ENCODE measurements at regions not wholly inside any gene's neighbourhood (a gene's known extent, or its start where the extent isn't known, plus 50 kb on each side); places are given as distances from the start of the nearest gene placed in this dataset.

DNA sequence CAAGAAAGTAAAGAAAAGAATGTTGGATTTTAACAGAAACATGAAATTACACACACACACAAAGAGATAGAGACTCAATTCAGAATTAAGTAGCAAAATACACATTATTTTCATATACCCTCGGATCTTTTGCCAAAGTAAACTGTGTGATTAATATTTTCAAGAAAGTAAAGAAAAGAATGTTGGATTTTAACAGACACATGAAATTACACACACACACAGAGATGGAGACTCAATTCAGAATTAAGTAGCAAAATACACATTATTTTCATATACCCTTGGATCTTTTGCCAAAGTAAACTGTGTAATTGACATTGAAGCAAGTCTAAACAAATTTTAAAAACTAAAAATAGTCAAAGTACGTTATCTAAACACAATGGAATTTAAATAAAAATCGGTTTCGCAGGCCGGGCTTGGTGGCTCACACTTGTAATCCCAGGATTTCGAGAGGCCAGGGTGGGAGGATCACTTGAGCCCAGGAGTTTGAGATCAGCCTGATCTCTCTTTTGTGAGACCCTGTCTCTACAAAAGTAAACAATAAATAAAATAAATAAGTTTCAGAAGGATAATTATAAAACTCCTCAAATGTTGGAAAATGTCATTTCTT lies 337.3 kb upstream of the MAGI2 start:
- TF ChIP-seq, protein P1, sequence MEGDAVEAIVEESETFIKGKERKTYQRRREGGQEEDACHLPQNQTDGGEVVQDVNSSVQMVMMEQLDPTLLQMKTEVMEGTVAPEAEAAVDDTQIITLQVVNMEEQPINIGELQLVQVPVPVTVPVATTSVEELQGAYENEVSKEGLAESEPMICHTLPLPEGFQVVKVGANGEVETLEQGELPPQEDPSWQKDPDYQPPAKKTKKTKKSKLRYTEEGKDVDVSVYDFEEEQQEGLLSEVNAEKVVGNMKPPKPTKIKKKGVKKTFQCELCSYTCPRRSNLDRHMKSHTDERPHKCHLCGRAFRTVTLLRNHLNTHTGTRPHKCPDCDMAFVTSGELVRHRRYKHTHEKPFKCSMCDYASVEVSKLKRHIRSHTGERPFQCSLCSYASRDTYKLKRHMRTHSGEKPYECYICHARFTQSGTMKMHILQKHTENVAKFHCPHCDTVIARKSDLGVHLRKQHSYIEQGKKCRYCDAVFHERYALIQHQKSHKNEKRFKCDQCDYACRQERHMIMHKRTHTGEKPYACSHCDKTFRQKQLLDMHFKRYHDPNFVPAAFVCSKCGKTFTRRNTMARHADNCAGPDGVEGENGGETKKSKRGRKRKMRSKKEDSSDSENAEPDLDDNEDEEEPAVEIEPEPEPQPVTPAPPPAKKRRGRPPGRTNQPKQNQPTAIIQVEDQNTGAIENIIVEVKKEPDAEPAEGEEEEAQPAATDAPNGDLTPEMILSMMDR (IDR thresholded peaks at IDR 0.05; ENCODE audit: borderline replicate concordance, insufficient read depth, low read depth, low read length) = no peak

DNA sequence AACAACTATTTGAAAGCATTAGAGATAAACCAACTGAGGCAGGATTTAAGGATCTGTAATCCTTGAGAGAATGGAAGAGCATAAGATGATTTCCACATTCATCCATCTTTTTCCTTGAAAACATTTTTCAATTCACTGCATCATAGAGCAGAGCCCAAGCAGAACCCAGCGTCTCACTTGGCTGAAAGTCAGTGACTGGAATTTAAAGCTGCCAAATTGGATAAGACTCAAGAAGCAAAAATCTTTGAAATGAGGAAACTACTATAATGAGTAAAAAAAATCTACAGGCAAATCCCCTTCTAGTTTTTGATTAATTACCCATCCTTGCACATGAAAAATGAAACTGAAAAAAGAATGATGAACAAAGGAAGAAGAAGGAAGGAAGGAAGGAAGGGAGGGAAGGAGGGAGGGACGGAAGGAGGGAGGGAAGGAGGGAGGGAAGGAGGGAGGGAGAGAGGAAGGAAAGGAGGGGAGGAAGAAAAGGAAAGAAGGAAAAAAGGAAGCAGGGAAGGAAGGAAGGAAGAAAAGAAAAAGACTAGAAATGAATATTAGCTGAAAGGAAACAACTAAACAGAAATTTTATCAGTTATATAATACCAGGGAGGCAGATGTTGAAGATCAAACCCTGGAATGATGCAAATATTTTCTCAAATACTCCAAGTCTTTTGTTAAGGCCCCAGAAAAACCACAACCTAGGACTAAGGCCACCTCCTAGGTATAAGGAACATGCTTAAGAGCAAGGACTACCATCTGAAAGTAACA lies 336.3 kb upstream of the MAGI2 start:
- TF ChIP-seq, protein P1 (IDR thresholded peaks at IDR 0.05; ENCODE audit: borderline replicate concordance, insufficient read depth, low read depth, low read length) = no peak
- no peak overlapping the region for H3K4me3 ChIP-seq (ENCODE audit: low read depth, low read length)

More for the DNA sequence above, 337.3 kb upstream of the MAGI2 start:
- no peak overlapping the region for H3K4me3 ChIP-seq (ENCODE audit: low read depth, low read length)

DNA sequence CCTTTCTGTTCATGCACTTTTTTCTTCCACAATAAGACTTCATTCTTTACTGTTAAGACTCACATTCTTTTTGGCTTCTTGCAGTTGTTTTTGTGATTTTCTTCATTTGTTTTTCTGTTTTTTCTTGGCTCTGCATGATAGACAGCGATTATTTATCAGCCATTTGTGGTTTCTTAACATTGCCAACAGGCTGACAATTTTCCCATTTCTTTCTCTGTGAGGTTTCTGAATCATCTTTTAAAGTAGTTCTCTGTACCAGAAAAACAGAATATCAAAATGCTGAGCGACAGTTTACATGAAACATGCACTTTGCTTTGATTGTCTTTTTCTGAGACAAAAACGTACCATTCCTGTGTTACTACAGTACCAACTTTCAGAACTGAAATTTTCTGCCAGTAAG lies 334.2 kb upstream of the MAGI2 start:
- no peak overlapping the region for H3K4me3 ChIP-seq (ENCODE audit: low read depth, low read length)
- TF ChIP-seq, protein P1 (IDR thresholded peaks at IDR 0.05; ENCODE audit: borderline replicate concordance, insufficient read depth, low read depth, low read length) = no peak

DNA sequence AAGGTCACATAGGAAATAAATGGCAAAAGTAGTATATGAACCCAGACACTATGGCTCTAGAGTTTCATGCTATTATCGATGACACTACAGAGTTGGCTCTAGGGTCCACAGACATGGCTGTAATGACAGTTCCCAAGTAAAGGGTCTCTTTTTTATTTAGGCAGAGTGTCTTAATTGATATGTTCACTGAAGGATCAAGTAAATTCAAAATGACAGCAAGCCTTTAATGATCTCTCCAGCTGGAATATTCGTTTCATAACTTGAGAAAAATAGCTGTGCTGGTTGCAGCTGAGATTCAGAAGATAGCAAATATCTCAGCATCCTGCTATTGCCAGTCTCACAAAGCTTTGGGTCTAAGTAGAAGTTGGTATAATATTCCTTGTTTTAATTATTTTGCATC lies 333.6 kb upstream of the MAGI2 start:
- TF ChIP-seq, protein P1 (IDR thresholded peaks at IDR 0.05; ENCODE audit: borderline replicate concordance, insufficient read depth, low read depth, low read length) = no peak
- H3K4me3 ChIP-seq (ENCODE audit: low read depth, low read length) = no peak overlapping the region

DNA sequence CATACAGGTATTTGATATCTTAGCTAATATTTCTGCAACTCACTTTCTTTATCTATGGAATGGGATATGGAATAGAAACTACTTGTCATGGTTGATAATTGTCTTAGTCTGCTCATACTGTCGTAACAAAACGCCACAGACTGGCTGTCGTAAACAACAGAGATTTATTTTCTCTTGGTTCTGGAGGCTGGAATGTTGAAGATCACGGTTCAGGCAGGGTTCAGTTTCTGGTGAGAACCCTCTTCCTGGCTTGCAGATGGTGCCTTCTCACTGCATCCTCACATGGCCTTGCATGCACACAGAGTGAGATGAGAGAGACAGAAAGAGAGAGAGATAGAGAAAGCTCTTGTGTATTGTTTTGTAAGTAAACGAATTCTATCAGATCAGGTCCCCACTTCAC lies 332.7 kb upstream of the MAGI2 start:
- TF ChIP-seq, protein P1 (IDR thresholded peaks at IDR 0.05; ENCODE audit: borderline replicate concordance, insufficient read depth, low read depth, low read length) = no peak
- H3K4me3 ChIP-seq (ENCODE audit: low read depth, low read length) = no peak overlapping the region

DNA sequence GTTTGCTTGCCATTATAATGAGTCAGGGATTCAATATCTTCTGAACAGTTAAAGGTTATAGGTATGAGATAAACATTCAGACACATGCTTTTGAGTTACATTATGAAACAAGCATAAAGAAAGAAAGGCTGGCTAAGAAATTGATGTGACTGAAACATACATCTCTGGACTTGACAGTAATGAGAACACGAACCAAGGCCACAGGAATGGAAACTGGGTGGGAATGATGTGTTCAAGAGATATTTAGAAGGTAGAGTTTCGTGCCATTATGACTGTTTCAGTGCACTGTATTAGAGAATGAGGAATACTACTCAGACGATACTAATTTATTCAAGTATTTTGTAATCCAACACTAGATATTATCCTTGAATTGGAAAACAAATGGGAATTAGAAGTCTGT lies 332.1 kb upstream of the MAGI2 start:
- TF ChIP-seq, protein P1 (IDR thresholded peaks at IDR 0.05; ENCODE audit: borderline replicate concordance, insufficient read depth, low read depth, low read length) = no peak
- no peak overlapping the region for H3K4me3 ChIP-seq (ENCODE audit: low read depth, low read length)

DNA sequence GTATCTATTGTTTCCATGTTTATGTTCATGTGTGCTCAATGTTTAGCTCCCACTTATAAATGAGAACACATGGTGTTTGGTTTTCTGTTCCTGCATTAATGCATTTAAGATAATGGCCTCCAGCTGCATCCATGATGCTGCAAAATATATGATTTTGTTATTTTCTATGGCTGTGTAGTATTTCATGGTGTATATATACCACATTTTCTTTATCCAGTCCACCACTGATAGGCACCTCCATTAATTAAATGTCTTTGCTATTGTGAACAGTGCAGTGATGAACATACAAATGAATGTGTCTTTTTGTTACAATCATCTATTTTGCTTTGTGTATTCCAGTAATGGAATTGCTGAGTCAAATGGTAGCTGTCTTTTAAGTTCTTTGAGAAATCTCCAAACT lies 329.4 kb upstream of the MAGI2 start:
- TF ChIP-seq, protein P1 (IDR thresholded peaks at IDR 0.05; ENCODE audit: borderline replicate concordance, insufficient read depth, low read depth, low read length) = no peak
- H3K4me3 ChIP-seq (ENCODE audit: low read depth, low read length) = no peak overlapping the region
